ENCODE measurements at regions not wholly inside any gene's neighbourhood (a gene's known extent, or its start where the extent isn't known, plus 50 kb on each side); places are given as distances from the start of the nearest gene placed in this dataset.

DNA sequence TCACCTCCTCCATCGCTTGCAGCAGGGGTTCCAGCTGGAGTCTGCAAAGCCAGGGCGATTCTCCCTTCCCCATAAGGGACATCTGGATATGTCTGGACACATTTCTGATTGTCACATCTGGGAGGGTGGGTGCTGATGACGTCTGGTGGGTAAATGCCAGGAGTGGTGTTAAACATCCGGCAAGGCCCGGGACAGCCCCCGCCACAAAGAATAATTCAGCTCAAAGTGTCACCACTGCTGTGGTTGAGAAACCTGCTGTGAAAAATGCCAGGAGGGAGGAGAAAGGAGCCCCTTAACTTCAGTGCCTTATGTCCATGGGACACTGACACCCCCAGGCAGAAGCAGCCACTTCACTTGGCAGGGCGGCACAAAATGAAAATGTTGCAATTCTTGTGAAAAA lies 179.4 kb upstream of the SDK2 start:
- ATAC-seq, result peak; percentile 56
- no peaks in the 10 kb centered on the region for H3K27me3 Mint-ChIP-seq
- H3K4me1 Mint-ChIP-seq, result peaks cover 46% of the 10 kb centered on the region
- H3K36me3 Mint-ChIP-seq (ENCODE audit: low read depth), result no peaks in the 10 kb centered on the region
- peak overlapping the region; percentile 56 for H3K27ac Mint-ChIP-seq
- no peak for DNase-seq
- no peak overlapping the region for H3K4me3 Mint-ChIP-seq
- no peaks in the 10 kb centered on the region for H3K9me3 ChIP-seq (ENCODE audit: control insufficient read depth, low read length, poor library complexity, severe bottlenecking)

DNA sequence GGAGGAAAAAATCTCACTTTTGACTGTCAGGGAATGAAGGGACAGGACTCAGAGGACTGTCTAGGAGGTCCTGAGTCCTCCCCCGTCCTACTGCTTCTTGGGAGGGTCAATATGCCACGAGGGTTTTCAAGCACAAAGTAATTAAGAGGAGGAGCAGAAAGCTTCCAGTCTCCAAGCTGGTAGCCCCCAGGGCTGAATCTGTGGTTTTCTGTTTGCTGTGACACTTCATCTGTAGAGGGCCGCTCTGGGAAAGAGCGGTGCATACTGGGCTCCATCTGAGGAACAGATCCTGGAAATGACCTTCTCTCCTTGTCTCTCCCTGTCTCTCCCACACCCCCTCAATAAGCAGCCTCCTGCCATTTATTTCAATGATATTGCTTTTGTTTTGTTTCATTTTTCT lies 180.1 kb upstream of the SDK2 start:
- no peak overlapping the region for H3K4me3 Mint-ChIP-seq
- H3K27ac Mint-ChIP-seq, result peak overlapping the region; percentile 56
- no peaks in the 10 kb centered on the region for H3K27me3 Mint-ChIP-seq
- H3K36me3 Mint-ChIP-seq (ENCODE audit: low read depth), result no peaks in the 10 kb centered on the region
- ATAC-seq, result no peak
- H3K4me1 Mint-ChIP-seq, result peaks cover 47% of the 10 kb centered on the region
- DNase-seq, result no peak
- no peaks in the 10 kb centered on the region for H3K9me3 ChIP-seq (ENCODE audit: control insufficient read depth, low read length, poor library complexity, severe bottlenecking)

DNA sequence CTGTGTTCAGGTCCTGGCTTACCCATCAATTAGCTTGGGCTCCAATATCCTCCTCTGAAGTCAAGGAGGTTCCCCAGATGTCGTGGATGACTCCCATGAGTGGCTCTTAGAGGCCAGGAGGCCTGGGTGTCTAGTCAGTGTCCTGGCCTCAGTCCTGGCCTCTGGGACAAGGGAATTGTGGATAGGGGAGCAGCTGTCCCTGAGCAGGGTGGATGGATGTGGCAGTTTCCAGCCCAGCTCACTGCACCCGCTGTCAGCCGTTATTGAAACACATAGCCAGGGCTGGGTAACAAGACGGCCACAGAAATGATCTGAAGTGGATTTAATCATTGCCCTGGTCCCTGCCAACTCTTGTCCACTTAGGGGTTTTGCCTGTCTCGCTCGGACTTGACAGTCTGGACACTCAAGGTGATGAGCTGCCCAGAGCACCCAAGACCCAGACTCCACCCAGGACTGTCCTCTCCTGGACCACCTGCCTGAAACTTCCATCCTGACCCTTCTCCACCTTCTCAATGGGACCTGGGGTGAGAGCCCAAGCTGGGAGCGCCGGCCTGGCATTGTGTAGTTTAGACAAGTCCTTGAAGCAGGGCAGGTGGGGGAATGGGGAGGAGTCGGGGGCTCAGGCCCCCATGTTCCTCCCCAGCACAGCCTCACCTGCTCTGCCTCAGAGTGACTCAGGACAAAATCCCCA lies 182.1 kb upstream of the SDK2 start:
- ATAC-seq (no peak), DNase-seq (no peak)
- no peaks in the 10 kb centered on the region for H3K9me3 ChIP-seq (ENCODE audit: control insufficient read depth, low read length, poor library complexity, severe bottlenecking)
- Mint-ChIP-seq H3K4me3 (no peak overlapping the region), H3K27me3 (no peaks in the 10 kb centered on the region), H3K36me3 (ENCODE audit: low read depth) (peaks cover 2% of the 10 kb centered on the region), H3K27ac (peak overlapping the region; percentile 89), H3K4me1 (peaks cover 58% of the 10 kb centered on the region)

DNA sequence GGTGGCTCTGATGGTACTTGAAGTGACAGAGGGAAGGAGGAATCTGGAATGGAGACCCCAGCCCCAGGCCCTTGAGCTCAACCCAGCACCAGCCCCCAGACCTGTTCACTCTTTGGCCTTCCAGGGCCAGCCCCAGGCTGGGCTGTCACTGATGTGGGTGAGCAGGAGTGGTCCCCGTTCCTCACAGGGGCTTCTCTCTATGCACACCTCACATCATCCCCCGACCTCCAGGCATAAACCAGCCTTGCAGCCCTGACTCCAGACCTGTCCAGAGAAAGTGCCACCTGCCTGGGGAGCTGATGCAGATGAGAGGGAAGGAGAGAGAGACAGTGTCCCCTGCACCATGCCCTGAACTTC lies 182.6 kb upstream of the SDK2 start:
- ATAC-seq, result no peak
- peak overlapping the region; percentile 89 for H3K27ac Mint-ChIP-seq

DNA sequence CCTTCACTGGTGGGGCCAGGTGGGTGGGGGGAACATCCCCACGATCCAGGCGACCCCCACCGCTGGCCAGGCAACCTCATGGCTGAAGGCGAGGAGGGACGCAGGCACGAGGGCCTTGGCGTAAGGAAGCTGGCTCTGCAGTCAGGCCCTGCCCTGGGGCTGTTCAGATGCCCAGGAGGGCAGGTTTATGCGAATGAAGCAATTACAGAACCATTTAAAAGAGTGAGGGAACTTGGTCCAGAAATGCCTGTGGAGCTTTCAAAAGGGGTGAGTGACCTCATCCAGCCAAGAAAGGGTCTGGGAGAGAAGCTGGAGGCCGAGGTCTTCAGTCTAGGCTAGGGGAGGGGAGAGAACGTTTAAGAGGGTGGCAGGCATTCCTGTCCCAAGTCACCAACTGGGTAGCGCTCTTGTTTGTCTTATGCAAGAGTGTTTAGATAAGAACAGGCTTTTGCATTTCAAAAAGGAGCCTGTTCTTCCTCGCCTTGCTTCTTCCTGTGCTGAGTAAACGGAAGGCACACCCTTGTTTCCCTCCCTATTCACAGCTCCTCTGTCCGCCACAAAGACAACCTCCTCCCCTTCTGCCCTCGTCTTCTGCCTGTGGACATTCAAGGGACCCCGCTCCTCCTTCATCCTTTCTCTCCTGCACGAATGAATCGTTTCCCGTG lies 183.5 kb upstream of the SDK2 start:
- Mint-ChIP-seq H3K36me3 (ENCODE audit: low read depth) (peaks cover 2% of the 10 kb centered on the region), H3K4me3 (peak overlapping the region; percentile 85), H3K27me3 (no peaks in the 10 kb centered on the region), H3K4me1 (peaks cover 53% of the 10 kb centered on the region), H3K27ac (peak overlapping the region; percentile 89)
- ATAC-seq (peak; percentile 65), DNase-seq (no peak)
- no peaks in the 10 kb centered on the region for H3K9me3 ChIP-seq (ENCODE audit: control insufficient read depth, low read length, poor library complexity, severe bottlenecking)

More for the DNA sequence above, 182.6 kb upstream of the SDK2 start:
- H3K9me3 ChIP-seq (ENCODE audit: control insufficient read depth, low read length, poor library complexity, severe bottlenecking), result no peaks in the 10 kb centered on the region
- Mint-ChIP-seq H3K4me3 (no peak overlapping the region), H3K36me3 (ENCODE audit: low read depth) (peaks cover 2% of the 10 kb centered on the region), H3K4me1 (peaks cover 58% of the 10 kb centered on the region), H3K27me3 (no peaks in the 10 kb centered on the region)
- no peak for DNase-seq

DNA sequence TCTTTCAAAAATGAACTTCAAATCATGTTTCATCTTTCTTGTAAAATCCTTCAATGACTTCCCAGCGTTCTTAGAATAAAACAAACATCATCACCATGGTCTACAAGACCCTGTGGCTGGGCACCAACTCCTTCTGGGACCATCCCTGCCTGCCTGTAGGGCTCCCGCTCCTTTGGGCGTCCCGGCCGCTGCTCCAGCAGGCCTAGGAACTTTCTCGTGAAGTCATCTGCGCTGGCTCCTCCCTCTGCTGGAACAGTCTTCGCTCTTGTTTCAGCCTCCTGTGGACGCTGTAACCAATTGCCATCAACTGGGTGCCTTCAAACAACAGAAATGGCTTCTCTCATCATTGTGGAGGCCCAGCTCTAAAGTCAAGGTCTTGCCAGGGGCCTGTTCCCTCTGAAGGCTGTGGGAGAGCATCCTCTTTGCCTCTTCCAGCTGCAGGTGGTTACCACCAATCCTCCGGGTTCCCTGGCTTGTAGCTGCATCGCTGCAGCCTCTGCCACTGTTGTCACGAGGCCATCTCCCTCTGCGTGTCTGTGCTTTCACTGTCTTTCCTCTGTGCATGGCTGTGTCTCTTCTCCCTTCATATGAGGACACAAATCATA lies 185.5 kb upstream of the SDK2 start:
- Mint-ChIP-seq H3K4me3 (no peak overlapping the region), H3K27me3 (peaks cover under 1% of the 10 kb centered on the region), H3K27ac (peak overlapping the region; percentile 89), H3K4me1 (peaks cover 42% of the 10 kb centered on the region), H3K36me3 (ENCODE audit: low read depth) (peaks cover 2% of the 10 kb centered on the region)
- no peak for DNase-seq
- no peaks in the 10 kb centered on the region for H3K9me3 ChIP-seq (ENCODE audit: control insufficient read depth, low read length, poor library complexity, severe bottlenecking)
- ATAC-seq, result no peak

DNA sequence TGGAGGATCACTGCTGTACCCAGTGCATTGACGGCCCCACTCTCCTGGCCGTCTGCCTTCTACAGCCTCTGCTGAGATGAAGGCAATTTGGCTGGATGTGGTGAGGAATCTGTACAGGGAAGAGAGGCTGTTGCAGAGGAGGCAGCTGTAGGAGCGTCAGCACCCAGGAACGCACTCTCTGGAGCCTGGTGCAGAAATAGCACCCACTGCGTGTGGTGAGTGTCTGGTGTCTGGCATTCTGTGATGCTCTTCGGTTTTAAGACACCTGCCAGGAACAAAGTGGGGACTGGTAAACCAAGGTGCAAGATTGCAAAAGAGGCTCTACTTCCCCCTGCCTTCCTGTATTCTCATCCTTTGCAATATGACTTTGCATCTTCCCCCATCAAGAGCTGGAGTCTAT lies 187.5 kb upstream of the SDK2 start:
- Mint-ChIP-seq H3K27ac (no peak overlapping the region), H3K27me3 (peaks cover 12% of the 10 kb centered on the region), H3K4me3 (no peak overlapping the region), H3K36me3 (ENCODE audit: low read depth) (peaks cover 2% of the 10 kb centered on the region), H3K4me1 (peaks cover 49% of the 10 kb centered on the region)
- DNase-seq (no peak), ATAC-seq (no peak)
- no peaks in the 10 kb centered on the region for H3K9me3 ChIP-seq (ENCODE audit: control insufficient read depth, low read length, poor library complexity, severe bottlenecking)

DNA sequence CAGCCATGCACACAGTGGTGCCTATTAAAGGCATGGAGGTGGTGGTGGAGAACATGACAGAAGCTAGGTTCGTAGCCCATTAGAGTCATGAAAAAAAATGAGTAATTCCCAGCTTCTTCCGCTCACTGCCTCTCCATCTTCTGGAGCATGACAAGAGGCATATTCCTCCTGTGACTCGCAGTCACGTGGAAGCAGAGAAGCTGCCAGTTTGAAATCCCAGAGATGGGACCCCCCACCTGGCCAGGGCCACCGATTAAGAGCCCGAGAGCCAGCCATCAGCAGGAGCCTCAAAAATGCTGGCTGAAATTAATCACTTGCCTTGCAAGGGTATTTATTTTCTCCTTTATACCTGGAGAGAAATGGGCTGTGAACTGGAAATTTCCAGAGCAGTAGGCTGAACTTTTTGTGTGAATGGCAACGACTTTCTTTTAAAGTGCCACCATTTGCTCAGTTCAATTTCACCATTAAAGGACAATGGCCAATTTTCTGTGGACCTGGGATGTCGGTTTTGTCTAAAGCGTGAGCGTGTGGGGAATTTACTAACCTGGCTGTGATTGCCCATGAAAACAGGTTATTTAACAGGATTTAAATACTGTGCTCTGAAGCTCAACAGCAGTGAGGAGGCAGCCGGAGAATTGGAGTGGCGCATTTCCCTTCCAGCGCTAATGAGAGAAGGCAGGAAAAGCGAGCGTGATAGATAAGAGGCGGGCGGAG lies 189.7 kb upstream of the SDK2 start:
- ATAC-seq (no peak), DNase-seq (no peak)
- H3K27me3 Mint-ChIP-seq, result peaks cover 12% of the 10 kb centered on the region
- no peaks in the 10 kb centered on the region for H3K9me3 ChIP-seq (ENCODE audit: control insufficient read depth, low read length, poor library complexity, severe bottlenecking)
- H3K36me3 Mint-ChIP-seq (ENCODE audit: low read depth), result peaks cover 2% of the 10 kb centered on the region
- peaks cover 30% of the 10 kb centered on the region for H3K4me1 Mint-ChIP-seq
- peak overlapping the region; percentile 63 for H3K4me3 Mint-ChIP-seq
- peak overlapping the region; percentile 37 for H3K27ac Mint-ChIP-seq

DNA sequence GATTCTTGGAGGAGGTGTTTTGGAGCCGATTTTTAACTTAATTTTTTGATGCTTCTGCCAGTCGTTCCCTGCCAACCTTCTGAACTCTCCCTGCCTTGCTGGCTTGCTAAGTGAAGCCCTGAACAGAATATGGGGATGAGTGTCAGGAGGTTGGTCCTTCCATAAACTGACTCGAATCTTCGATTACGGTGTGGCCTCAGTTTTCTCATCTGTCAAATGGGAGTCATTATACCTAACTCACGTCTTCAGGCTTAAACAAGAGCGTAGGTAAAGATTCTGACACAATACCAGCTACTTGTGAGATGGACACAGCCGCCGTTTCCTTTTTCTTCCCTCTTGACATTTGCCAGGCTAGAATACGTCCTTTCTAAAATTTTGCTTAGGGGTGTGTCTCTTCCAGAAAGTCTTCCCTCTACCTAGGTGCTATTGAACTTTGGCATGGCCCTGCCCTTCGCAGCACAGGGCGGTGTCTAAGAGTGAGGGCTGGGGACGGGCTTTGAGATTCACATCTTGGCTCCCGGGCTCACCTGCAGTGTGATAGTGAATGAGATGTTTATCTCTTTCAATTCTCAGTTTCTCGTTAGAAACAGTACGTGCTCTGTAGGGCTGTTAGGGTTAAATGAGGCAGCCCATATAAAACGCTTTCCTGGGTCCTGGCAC lies 190.6 kb upstream of the SDK2 start:
- Mint-ChIP-seq H3K4me1 (peaks cover 31% of the 10 kb centered on the region), H3K27ac (peak overlapping the region; percentile 37), H3K36me3 (ENCODE audit: low read depth) (peaks cover 4% of the 10 kb centered on the region), H3K27me3 (peaks cover 12% of the 10 kb centered on the region), H3K4me3 (no peak overlapping the region)
- ATAC-seq (no peak), DNase-seq (no peak)
- no peaks in the 10 kb centered on the region for H3K9me3 ChIP-seq (ENCODE audit: control insufficient read depth, low read length, poor library complexity, severe bottlenecking)

DNA sequence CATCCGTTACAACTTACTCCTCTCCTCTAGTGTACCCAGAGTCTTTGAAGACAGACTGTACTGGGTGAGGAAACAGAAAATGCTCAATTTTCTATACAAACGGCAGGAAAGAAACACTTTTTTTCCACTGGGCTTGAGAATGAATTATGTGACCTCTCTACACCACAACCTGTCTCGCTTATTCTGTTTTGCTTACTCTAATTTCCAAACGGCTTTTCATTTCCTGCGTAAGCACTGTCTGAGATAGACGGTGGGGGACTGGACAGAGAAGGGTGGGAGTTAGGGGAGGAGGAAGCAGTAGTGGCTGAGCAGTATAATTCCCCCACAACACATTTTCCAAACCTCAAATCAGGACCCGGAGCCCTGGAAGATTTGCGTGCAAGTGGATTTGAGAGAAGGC lies 191.4 kb upstream of the SDK2 start:
- Mint-ChIP-seq H3K27ac (peak overlapping the region; percentile 37), H3K4me3 (peak overlapping the region; percentile 77), H3K36me3 (ENCODE audit: low read depth) (peaks cover 3% of the 10 kb centered on the region), H3K4me1 (peaks cover 28% of the 10 kb centered on the region), H3K27me3 (peaks cover 12% of the 10 kb centered on the region)
- ATAC-seq (peak; percentile 28), DNase-seq (no peak)
- no peaks in the 10 kb centered on the region for H3K9me3 ChIP-seq (ENCODE audit: control insufficient read depth, low read length, poor library complexity, severe bottlenecking)

DNA sequence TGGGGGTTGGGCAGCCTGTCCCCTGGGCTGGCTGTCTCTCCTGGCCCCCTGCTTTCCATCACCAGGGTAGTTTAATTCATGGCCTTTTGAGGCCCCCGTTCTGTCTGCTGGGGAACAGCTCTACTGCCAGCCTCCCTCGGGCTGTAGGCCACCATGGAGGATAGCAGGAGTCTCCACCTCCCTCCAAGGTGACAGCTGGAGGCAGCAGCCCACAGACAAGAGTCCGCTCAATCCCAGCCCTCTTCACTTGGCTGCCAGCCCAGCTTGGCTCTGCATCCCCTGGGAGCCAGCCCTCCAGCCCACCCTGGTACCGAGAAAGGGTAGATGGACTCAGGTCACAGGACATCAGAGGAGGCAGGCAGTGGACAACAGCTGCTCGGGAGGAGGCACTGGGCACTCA lies 194.6 kb upstream of the SDK2 start:
- ATAC-seq (no peak), DNase-seq (no peak)
- Mint-ChIP-seq H3K4me3 (no peak overlapping the region), H3K27ac (no peak overlapping the region), H3K4me1 (peaks cover 20% of the 10 kb centered on the region), H3K27me3 (peaks cover 19% of the 10 kb centered on the region), H3K36me3 (ENCODE audit: low read depth) (peaks cover 3% of the 10 kb centered on the region)
- no peaks in the 10 kb centered on the region for H3K9me3 ChIP-seq (ENCODE audit: control insufficient read depth, low read length, poor library complexity, severe bottlenecking)

DNA sequence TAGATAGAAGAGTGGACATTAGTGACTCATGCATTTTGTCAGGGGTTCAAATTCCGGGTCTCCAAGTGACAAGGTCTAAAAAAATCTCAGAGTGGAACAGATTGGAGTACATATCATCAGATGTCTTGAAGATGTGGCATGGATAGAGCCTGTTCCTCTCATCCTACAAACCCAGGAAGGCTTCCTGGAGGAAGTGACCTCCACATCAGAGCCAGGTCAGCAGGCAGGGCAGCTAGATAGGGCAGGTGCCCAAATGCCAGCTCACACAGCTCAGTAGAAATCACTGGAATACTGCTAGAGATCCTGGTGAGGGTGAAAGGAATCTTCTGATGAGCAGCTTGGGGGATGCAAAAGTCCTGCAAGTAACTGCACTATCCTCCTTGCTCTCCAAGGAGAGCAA lies 196.6 kb upstream of the SDK2 start:
- H3K9me3 ChIP-seq (ENCODE audit: control insufficient read depth, low read length, poor library complexity, severe bottlenecking), result no peaks in the 10 kb centered on the region
- no peak for ATAC-seq
- peaks cover 10% of the 10 kb centered on the region for H3K4me1 Mint-ChIP-seq
- peaks cover 8% of the 10 kb centered on the region for H3K27me3 Mint-ChIP-seq
- no peak overlapping the region for H3K4me3 Mint-ChIP-seq
- DNase-seq, result no peak
- H3K36me3 Mint-ChIP-seq (ENCODE audit: low read depth), result peaks cover 3% of the 10 kb centered on the region
- no peak overlapping the region for H3K27ac Mint-ChIP-seq
